H1 (cell line): ENCODE measurements at regions not wholly inside any gene's neighbourhood (a gene's known extent, or its start where the extent isn't known, plus 50 kb on each side); places are given as distances from the start of the nearest gene placed in this dataset.

Experiments used
- CTCF ChIA-PET: fragments of 300-600 bp; sonication (Branson Sonifier 250); formaldehyde crosslinking; loops from one replicate; lab custom pipeline; 2021; ENCODE audit not compliant: partially characterized antibody; lab: Charles Lee
- POLR2A ChIA-PET: fragments of 300-600 bp; sonication (Branson Sonifier 250); formaldehyde crosslinking; loops from one replicate; lab custom pipeline; 2021; ENCODE audit warnings: inconsistent platforms; ENCODE audit not compliant: partially characterized antibody; lab: Charles Lee
- DNase-seq, 2 experiments: peaks; one replicate each; pipeline versions ENCODE4 v3.0.0 to v3.0.0-alpha.2; 2010 to 2022; ENCODE audit warnings: low spot score in 2 of 2, low read depth in 1 of 2, mixed read lengths in 1 of 2
- FAIRE-seq: peaks from 2 replicates; lab custom pipeline; 2011; peaks lifted over from hg19 to GRCh38; lab: Jason Lieb, UNC
- H2AFZ ChIP-seq: 2 replicates; pipeline ENCODE4 v1.8.1; 2012; ENCODE audit warnings: low read length, inconsistent platforms
- H2AK5ac ChIP-seq: 2 replicates; pipeline ENCODE4 v1.6.1; 2013; ENCODE audit warnings: low read depth, low read length
- H2BK120ac ChIP-seq: replicated peaks from 2 replicates; pipeline ENCODE3; 2013; ENCODE audit warnings: low read depth, low read length, inconsistent platforms
- H2BK12ac ChIP-seq: 2 replicates; pipeline ENCODE4 v1.6.1; 2013; ENCODE audit warnings: low read depth, low read length
- H2BK15ac ChIP-seq: 2 replicates; pipeline ENCODE4 v1.6.1; 2013; ENCODE audit warnings: low read length
- H2BK20ac ChIP-seq: 2 replicates; pipeline ENCODE4 v1.6.1; 2013; ENCODE audit warnings: low read length
- H2BK5ac ChIP-seq: 2 replicates; pipeline ENCODE4 v1.6.1; 2013; ENCODE audit warnings: low read depth, low read length
- H3K14ac ChIP-seq: 2 replicates; pipeline ENCODE4 v1.6.1; 2013; ENCODE audit warnings: inconsistent platforms; ENCODE audit not compliant: insufficient read length
- H3K18ac ChIP-seq: 2 replicates; pipeline ENCODE4 v1.6.1; 2013; ENCODE audit warnings: low read length; ENCODE audit errors: extremely low read depth
- H3K23ac ChIP-seq: 2 replicates; pipeline ENCODE4 v1.6.1; 2013; ENCODE audit warnings: inconsistent platforms; ENCODE audit not compliant: insufficient read length
- H3K23me2 ChIP-seq: 2 replicates; pipeline ENCODE4 v1.6.1; 2013; ENCODE audit warnings: low read depth, low read length
- H3K27ac ChIP-seq: 2 replicates; pipeline ENCODE4 v1.6.1; 2011; ENCODE audit warnings: low read depth, low read length, inconsistent platforms
- H3K27me3 ChIP-seq, 4 experiments: replicated peaks in 1 of 4; 1 replicate in 1 of 4; 2 replicates in 3 of 4; pipeline versions ENCODE4 v1.6.1 to v1.8.1; 2011 to 2013; ENCODE audit warnings: low read length in 3 of 4, mild to moderate bottlenecking in 3 of 4, inconsistent platforms in 2 of 4, mixed read lengths in 2 of 4, moderate library complexity in 1 of 4; ENCODE audit not compliant: control insufficient read depth in 3 of 4, insufficient read depth in 3 of 4; ENCODE audit errors: extremely low read depth in 1 of 4
- H3K36me3 ChIP-seq, 4 experiments: 2 replicates each; pipeline versions ENCODE4 v1.6.1 to v1.8.1; 2011 to 2013; ENCODE audit warnings: mild to moderate bottlenecking in 4 of 4, low read length in 3 of 4, moderate library complexity in 2 of 4, control low read depth in 1 of 4, inconsistent platforms in 1 of 4; ENCODE audit not compliant: insufficient read depth in 4 of 4, control insufficient read depth in 2 of 4
- H3K4ac ChIP-seq: replicated peaks from 2 replicates; pipeline ENCODE3; 2013; ENCODE audit warnings: low read length, low read depth, mixed read lengths, inconsistent platforms; ENCODE audit not compliant: insufficient read length
- H3K4me1 ChIP-seq, 4 experiments: replicated peaks in 1 of 4; 1 replicate in 1 of 4; 2 replicates in 3 of 4; pipeline versions ENCODE4 v1.6.1 to v1.8.1; 2011 to 2013; ENCODE audit warnings: low read length in 3 of 4, inconsistent platforms in 2 of 4, mixed read lengths in 1 of 4; ENCODE audit not compliant: insufficient read depth in 4 of 4, control insufficient read depth in 3 of 4
- H3K4me2 ChIP-seq, 2 experiments: 2 replicates each; pipeline versions ENCODE4 v1.6.1 to v1.8.1; 2011 to 2013; ENCODE audit warnings: low read depth in 2 of 2, low read length in 2 of 2, control low read depth in 1 of 2, inconsistent platforms in 1 of 2, mild to moderate bottlenecking in 1 of 2; ENCODE audit not compliant: insufficient read depth in 1 of 2
- H3K4me3 ChIP-seq, 4 experiments: fragments of 200-600, 300-600 bp in 1 of 4; sonication (generic), shearing (Covaris generic), sonication (Bioruptor Twin) in 1 of 4; 2 replicates each; pipeline versions ENCODE4 v1.5.1 to v1.8.1; 2011 to 2016; ENCODE audit warnings: low read length in 4 of 4, low read depth in 3 of 4, control low read depth in 2 of 4, inconsistent platforms in 2 of 4, mild to moderate bottlenecking in 2 of 4, mixed read lengths in 1 of 4, moderate library complexity in 1 of 4; ENCODE audit not compliant: insufficient read depth in 2 of 4; ENCODE audit errors: extremely low read depth in 1 of 4
- H3K56ac ChIP-seq: replicated peaks from 2 replicates; pipeline ENCODE3; 2013; ENCODE audit warnings: low read depth, mild to moderate bottlenecking, mixed read lengths, low read length, inconsistent platforms; ENCODE audit not compliant: insufficient read length
- H3K79me1 ChIP-seq: 2 replicates; pipeline ENCODE4 v1.6.1; 2013; ENCODE audit warnings: low read depth, low read length, control low read depth
- H3K79me2 ChIP-seq, 2 experiments: 2 replicates each; pipeline versions ENCODE4 v1.6.1 to v1.8.1; 2012 to 2013; ENCODE audit warnings: low read length in 2 of 2, mild to moderate bottlenecking in 2 of 2, inconsistent platforms in 1 of 2; ENCODE audit not compliant: insufficient read depth in 2 of 2, control insufficient read depth in 1 of 2
- H3K9ac ChIP-seq, 4 experiments: replicated peaks in 1 of 4; 1 replicate in 1 of 4; 2 replicates in 3 of 4; pipeline versions ENCODE4 v1.6.1 to v1.8.1; 2011 to 2013; ENCODE audit warnings: low read depth in 3 of 4, low read length in 3 of 4, control low read depth in 2 of 4, mild to moderate bottlenecking in 2 of 4, moderate library complexity in 2 of 4, inconsistent platforms in 1 of 4; ENCODE audit errors: extremely low read depth in 1 of 4
- H3K9me3 ChIP-seq, 2 experiments: 2 replicates each; pipeline versions ENCODE4 v1.6.1 to v1.8.1; 2012 to 2013; ENCODE audit warnings: mild to moderate bottlenecking in 2 of 2, moderate library complexity in 2 of 2, control low read depth in 1 of 2, inconsistent platforms in 1 of 2, low read depth in 1 of 2, low read length in 1 of 2, mixed read lengths in 1 of 2; ENCODE audit not compliant: insufficient read depth in 2 of 2
- H4K20me1 ChIP-seq, 2 experiments: replicated peaks in 1 of 2; 2 replicates each; pipeline versions ENCODE3 to v1.8.1; 2011 to 2013; ENCODE audit warnings: inconsistent platforms in 2 of 2, low read length in 2 of 2, mild to moderate bottlenecking in 1 of 2; ENCODE audit not compliant: insufficient read depth in 2 of 2, control insufficient read depth in 1 of 2
- H4K5ac ChIP-seq: 2 replicates; pipeline ENCODE4 v1.6.1; 2013; ENCODE audit warnings: low read length, low read depth, mixed read lengths, inconsistent platforms; ENCODE audit not compliant: insufficient read length
- H4K8ac ChIP-seq: 2 replicates; pipeline ENCODE4 v1.8.0; 2013; ENCODE audit warnings: mild to moderate bottlenecking, moderate library complexity, low read length, inconsistent platforms; ENCODE audit not compliant: insufficient read depth; ENCODE audit errors: extremely low read depth
- H4K91ac ChIP-seq: replicated peaks from 2 replicates; pipeline ENCODE3; 2013; ENCODE audit warnings: low read length, mixed read lengths, inconsistent platforms; ENCODE audit not compliant: insufficient read length
- ATF3 ChIP-seq: IDR thresholded peaks from 2 replicates; pipeline ENCODE4 v1.6.1; 2011; ENCODE audit warnings: low read depth, mild to moderate bottlenecking, low read length; ENCODE audit not compliant: insufficient read depth
- BACH1 ChIP-seq: IDR thresholded peaks from 2 replicates; pipeline ENCODE4 v1.6.1; 2012; ENCODE audit warnings: low read length, improper control_type of control experiment
- CTBP2 ChIP-seq: IDR thresholded peaks from 2 replicates; pipeline ENCODE4 v1.7.0; 2011; ENCODE audit warnings: borderline replicate concordance, mild to moderate bottlenecking, moderate library complexity, mixed read lengths, low read length; ENCODE audit not compliant: insufficient read depth, insufficient read length
- GTF2F1 ChIP-seq: IDR thresholded peaks from 2 replicates; pipeline ENCODE4 v1.6.1; 2012; ENCODE audit warnings: low read depth, low read length, improper control_type of control experiment, borderline replicate concordance
- HDAC6 ChIP-seq: IDR thresholded peaks from one replicate; pipeline ENCODE4 v1.7.1; 2012; ENCODE audit warnings: low read depth, mild to moderate bottlenecking, inconsistent platforms, low read length, moderate library complexity
- KDM1A ChIP-seq: fragments of 200-600, 300-600 bp; sonication (generic); IDR thresholded peaks from 2 replicates; pipeline ENCODE4 v1.7.1; 2016; ENCODE audit warnings: mild to moderate bottlenecking, low read length, borderline replicate concordance
- KDM4A ChIP-seq: IDR thresholded peaks from one replicate; pipeline ENCODE4 v1.7.1; 2012; ENCODE audit warnings: low read depth, mild to moderate bottlenecking, moderate library complexity, low read length, inconsistent platforms; ENCODE audit not compliant: severe bottlenecking
- SIN3A ChIP-seq, 2 experiments: IDR thresholded peaks in 1 of 2; conservative IDR thresholded peaks in 1 of 2; 2 replicates each; pipeline ENCODE4 v1.6.1; 2011 to 2012; ENCODE audit warnings: low read length in 2 of 2, improper control_type of control experiment in 1 of 2, low read depth in 1 of 2, mild to moderate bottlenecking in 1 of 2
- TBP ChIP-seq: IDR thresholded peaks from 2 replicates; pipeline ENCODE4 v1.6.1; 2011; ENCODE audit warnings: low read depth, low read length, improper control_type of control experiment
- TCF12 ChIP-seq: IDR thresholded peaks from 2 replicates; pipeline ENCODE4 v1.6.1; 2011; ENCODE audit warnings: low read depth, mild to moderate bottlenecking, low read length
- ZNF274 ChIP-seq: IDR thresholded peaks from 2 replicates; pipeline ENCODE4 v1.7.0; 2012; ENCODE audit warnings: low read length, borderline replicate concordance; ENCODE audit errors: extremely low read depth
- WGBS, 2 experiments: shearing (Covaris generic) in 1 of 2; methylation state at CpG; one replicate each; pipeline versions ENCODE4 v1.1.6 to v1.1.7; 2013 to 2015; ENCODE audit warnings: low lambda C conversion rate in 2 of 2, mixed read lengths in 2 of 2, inconsistent platforms in 1 of 2, low coverage in 1 of 2, missing lambda C conversion rate in 1 of 2; ENCODE audit not compliant: insufficient replicate concordance in 2 of 2, insufficient coverage in 1 of 2, insufficient read length in 1 of 2; ENCODE audit errors: extremely low coverage in 1 of 2, missing lambda C conversion rate in 1 of 2; 5-methylcytosine and 5-hydroxymethylcytosine counted together

GRCh38 chr4:15130441-15130840, 128.2 kb downstream of the CPEB2 start:
- Histone ChIP-seq H2BK20ac (no peak overlapping the region), H2BK5ac (no peak overlapping the region), H3K14ac (no peak overlapping the region), H3K9me3 (peaks cover 0 to 8% of the 10 kb centered on the region in 2 experiments; a peak in 1 of 4 replicates), H3K4me1 (no peaks in the 10 kb centered on the region), H3K27ac (no peak overlapping the region), H3K56ac (no peak overlapping the region), H2AFZ (no peak overlapping the region), H3K9ac (no peak overlapping the region), H3K18ac (no peak overlapping the region), H3K4me3 (no peak overlapping the region), H4K91ac (no peak overlapping the region), H3K23ac (no peak overlapping the region), H3K23me2 (no peaks in the 10 kb centered on the region; the same call in 1 of the 2 replicates), H3K27me3 (no peaks in the 10 kb centered on the region), H4K8ac (no peak overlapping the region)
- DNase-seq = no peak
- ChIA-PET CTCF (interaction anchor here (1.0 to 2.0 kb wide), 3 partner anchors 9 to 67 kb away, joined by 4 to 5 read pairs (median 4); no protein-coding TSS in a partner anchor), POLR2A (no interaction called here)
- no peak for TF ChIP-seq ZNF274
- TF ChIP-seq TBP = no peak
- no peak for TF ChIP-seq CTBP2
- TF ChIP-seq TCF12 = no peak
- no peak for TF ChIP-seq SIN3A (conservative IDR thresholded peaks at IDR 0.05 in 1 of 2, IDR thresholded peaks at IDR 0.05 in 1 of 2; ENCODE audit: low read depth in 1 of 2, low read length in 2 of 2)
- TF ChIP-seq KDM1A = no peak
- TF ChIP-seq BACH1 = no peak
- no peak for TF ChIP-seq KDM4A
- no peak for TF ChIP-seq ATF3
- no peak for TF ChIP-seq GTF2F1
- TF ChIP-seq HDAC6 = no peak
- TF ChIP-seq, all 59 proteins: peak for 0
- H2BK120ac ChIP-seq = no peak overlapping the region
- no peaks in the 10 kb centered on the region for H4K20me1 ChIP-seq
- no peaks in the 10 kb centered on the region for H3K79me1 ChIP-seq
- no peak overlapping the region for H3K4ac ChIP-seq
- H2BK15ac ChIP-seq = no peak overlapping the region
- no peak overlapping the region for H2BK12ac ChIP-seq
- no peak overlapping the region for H3K4me2 ChIP-seq
- FAIRE-seq = no peak
- no peak overlapping the region for H4K5ac ChIP-seq
- no peak overlapping the region for H2AK5ac ChIP-seq
- H3K36me3 ChIP-seq = no peaks in the 10 kb centered on the region
- WGBS, 2 experiments = 93% methylated on average over 2 of the region's 2 CpGs; no CpG with 5 or more reads in 1 of the 2 experiments
- no peaks in the 10 kb centered on the region for H3K79me2 ChIP-seq
